RPMI7951 (cell line): ENCODE measurements at regions not wholly inside any gene's neighbourhood (a gene's known extent, or its start where the extent isn't known, plus 50 kb on each side); places are given as distances from the start of the nearest gene placed in this dataset.
"Not testable (repeated sequence)": the region's sequence is repeated elsewhere in the genome, so short reads cannot be mapped to it uniquely, and the experiment has no call there.

Source experiments
- DNase-seq: peaks from one replicate; pipeline ENCODE4 v3.0.0-alpha.2; 2012; ENCODE audit warnings: low read depth

DNA sequence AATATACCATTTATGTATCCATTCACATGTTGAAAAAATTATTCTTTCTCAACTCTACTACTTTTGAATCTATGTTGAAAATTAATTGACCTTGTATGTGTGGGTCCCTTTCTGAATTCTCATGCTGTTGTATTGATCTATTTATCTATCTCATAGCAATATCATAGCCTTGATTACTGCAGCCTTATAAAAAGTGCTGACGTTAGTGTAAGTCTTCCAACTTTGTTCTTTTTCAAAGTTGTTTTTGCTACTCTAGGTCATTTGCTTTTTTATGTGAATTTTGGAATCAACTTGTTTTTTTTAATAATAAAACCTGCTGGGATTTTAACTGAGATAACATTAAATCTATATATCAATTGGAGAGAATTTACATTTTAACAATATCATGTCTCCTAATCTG, 52.2 kb upstream of the PAX3 start:
- DNase-seq = no peak

DNA sequence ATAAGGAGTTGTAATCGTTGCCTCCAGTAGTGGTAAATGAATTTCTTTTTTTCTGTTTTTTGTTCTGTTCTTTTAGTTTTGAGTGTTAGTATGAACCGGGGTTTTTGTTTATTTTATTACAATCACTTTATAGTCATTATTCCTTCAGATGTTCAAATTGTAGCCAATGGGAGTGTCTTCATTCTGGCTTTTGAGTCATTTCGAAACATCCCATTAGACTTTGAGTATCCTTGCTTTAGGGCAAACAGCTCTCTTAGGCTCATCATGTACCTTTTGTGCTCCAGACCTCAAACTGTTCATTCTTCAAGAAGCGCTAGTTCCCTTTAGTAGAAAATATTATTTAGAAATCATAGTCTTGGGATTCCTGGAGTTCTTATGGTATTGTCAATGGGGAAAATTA, 54.2 kb upstream of the PAX3 start:
- peak; percentile 73 for DNase-seq

DNA sequence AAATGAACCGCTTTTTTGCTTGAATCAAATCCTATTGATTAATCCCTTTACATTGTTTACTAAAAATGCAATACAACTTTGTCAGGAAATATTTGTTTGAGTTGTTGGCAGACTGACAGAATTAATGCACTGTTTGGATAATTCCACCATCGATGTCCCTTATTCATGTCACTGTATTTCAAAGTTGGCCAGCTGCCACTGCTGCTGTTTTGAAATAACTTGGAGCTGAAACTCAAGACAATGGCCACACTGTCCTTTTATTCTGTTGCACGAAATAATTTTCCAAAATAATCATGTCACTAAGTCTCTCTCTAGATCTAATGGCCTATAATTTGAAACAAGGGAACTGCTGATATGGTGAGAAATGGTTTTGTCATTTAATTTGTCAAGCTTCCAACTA, 55.2 kb upstream of the PAX3 start:
- DNase-seq = peak; percentile 43

DNA sequence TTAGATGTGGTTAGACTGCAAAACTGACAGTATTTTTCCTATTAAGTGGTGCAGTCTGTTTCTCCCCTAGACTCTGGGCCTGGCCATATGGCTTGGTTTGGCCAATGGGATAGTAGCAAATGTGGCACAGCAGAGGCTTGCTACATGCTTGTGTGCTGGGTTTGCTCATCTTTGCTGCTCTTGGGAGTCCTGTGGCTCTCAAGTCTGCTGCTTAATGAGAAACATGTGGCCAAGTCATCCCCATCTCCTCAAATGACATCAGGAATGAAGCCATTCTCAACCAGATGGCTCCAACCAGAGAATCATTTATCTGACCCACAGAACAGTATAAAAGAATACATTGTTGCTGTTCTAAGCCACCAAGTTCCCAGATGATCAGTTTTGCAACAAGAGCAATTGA, 57.1 kb upstream of the PAX3 start:
- DNase-seq = peak; percentile 99

DNA sequence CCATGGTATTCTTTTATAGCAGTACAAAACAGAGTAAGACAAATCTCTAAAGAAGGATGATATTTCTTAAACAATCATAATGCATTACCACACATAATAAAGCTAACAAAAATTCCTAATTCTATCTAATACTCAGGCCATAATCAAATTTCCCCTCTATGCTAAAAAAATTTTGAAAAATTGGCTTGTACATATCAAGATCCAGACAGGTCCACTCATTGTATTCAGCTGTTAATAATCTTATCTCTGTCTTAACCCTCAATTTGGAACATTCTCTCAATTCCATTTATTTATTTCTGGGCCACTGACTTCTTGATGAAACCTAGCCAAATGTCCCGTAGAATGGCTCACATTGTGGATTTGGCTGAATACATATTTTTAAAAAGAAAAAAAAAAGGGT, 59.1 kb upstream of the PAX3 start:
- peak; percentile 9 for DNase-seq

DNA sequence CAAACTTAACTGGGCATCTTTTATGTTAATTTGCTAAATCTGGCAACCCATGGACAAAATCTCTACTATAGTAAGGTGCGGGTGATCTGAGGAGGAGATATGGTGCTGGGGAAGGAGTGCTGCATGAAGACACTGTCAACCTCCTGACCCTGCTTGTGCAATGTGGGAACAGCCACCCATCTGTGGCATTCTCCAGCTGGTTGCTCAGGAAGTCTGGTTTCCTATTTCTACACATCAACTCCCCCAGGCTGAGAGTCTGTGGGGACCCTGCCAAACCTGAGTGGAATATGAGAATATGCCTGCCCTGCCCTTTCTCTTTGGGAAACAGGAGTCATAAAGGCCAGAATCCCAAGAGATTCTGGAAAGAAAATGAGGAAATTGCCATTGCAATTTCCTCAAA, 60.1 kb upstream of the PAX3 start:
- DNase-seq = peak; percentile 99

DNA sequence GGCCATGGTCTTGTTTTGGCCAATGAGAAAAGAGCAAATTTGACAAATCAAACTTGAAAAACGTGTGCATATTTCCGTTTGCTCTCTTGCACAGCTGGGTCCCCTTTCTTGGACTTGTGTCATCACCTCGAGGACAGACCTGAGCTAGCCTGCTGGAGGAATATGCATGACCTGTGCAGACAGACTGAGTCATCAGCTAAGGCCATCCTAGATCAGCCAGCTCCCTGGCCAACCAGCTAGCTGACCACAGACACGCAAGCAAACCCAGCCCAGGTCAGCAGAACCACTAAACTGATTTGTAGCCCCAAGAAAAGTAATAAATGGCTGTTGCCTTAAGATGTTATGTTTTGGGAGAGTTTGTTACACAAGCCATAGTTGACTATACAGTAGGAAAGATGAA, 61.3 kb upstream of the PAX3 start:
- DNase-seq = peak; percentile 93

DNA sequence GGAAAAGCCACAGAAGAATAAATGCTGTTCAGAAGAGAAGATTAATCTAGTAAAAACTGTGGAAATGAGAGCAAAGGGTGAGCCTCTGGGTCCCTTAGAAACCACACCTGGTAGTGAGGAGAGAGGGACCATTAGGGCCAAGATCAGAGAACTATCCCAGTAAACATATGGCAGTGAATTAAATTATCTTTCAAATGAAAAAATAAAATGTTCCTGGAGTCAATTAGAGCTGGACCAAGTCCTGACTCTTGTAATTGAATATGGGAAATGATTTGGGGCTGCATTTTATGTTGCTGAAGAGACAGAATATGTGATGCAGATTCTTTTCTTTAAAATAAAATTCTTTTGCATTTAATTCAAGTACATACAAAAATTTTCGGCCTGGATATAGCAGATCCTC, 62.2 kb upstream of the PAX3 start:
- DNase-seq = no peak

DNA sequence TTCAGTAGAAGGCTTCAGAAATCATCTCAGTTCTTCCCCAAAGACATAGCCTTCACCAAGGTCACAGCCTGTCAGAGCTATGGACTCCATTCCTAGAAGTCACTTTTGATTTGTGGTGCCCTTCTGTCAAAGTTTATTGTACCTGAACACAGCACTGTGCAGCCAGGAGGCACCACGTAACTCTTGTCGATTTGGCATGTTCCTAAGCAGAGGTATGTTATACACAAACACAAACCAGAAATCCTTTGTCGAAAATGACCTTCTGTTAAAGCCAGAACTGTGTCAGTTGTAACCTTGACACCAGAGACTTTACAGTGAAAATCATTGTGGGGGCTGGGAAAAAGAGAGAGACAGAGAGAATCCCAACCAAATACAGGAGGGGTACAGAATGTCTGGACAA, 62.6 kb upstream of the SGPP2 start:
- DNase-seq = no peak

DNA sequence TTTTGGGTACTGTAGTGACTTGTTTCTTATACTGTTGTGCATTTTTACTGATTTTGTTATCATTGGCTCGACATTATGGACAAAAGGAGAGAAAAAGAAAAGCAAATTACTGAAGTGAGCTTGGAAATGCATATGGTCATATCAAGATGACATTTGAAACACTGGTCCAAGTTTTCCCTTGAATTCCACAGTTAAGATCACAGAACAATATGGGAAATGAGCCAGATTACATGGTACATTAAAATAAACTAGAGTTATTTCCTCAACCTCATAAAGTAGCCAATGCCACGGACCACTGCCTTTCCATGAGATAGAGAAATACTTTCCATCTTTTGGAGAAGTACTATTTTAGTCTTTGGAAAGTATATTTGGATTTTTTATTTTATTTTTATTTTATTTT, 62.0 kb upstream of the SGPP2 start:
- DNase-seq = peak; percentile 62

DNA sequence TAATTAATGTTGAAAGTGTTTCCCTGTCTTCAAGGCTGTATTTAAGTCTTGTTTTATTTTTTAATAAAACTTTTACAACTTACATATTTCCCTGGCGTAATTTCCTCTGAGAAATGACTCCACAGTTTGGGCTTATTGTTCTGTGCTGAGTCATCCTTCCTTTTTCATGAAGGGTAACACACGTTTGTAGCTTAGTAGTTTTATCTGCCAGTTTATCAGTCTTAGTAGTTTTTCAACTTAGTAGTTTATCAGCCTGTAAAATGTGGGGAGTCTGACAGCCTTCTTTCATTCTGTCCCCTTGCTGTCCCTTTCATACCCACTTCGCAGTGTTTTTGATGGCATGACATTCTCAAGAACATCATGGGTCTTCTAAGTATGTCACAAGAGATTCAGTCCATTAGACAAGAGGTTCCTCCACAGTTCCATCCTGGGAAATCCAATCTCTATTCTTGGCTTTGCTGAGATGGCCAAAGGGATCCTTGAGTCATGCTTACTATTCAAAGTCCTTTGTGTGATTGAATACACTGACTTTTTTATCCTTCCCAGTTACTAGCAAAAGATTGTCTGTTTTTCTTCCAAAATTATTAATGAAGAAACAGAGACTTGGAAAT, 60.0 kb upstream of the SGPP2 start:
- DNase-seq = peak; percentile 73

DNA sequence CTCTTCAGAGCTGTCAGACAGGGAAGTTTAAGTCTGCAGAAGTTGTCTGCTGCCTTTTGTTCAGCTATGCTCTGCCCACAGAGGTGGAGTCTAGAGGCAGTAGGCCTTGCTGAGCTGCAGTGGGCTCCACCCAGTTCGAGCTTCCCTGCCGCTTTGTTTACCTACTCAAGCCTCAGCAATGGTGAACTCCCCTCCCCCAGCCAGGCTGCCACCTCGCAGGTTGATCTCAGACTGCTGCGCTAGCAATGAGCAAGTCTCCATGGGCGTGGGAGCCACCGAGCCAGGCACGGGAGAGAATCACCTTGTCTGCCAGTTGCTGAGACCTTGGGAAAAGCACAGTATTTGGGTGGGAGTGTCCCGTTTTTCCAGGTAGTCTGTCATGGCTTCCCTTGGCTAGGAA, 56.1 kb upstream of the SGPP2 start:
- not testable (repeated sequence) for DNase-seq

DNA sequence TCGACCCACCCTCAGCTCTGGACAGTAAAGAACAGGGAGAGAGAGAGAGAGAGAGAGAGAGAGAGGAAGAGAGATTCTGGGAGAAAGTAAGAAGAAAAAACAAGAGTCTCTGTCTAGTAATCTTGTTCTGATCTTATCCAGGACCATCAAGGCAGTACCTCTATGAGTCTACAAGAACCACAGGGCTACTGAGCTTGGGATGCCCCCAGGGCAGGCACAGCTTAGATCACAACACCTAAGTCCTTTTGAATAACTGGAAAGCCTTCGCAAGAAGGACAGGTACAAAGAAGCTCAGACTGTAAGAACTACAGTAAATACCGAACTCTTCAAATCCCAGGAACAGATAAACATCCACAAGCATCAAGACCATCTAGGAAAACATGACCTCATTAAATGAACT, 51.4 kb upstream of the SGPP2 start:
- DNase-seq = no peak
